SK-N-SH treated with all-trans-retinoic acid at 6 μM for 48 hours (cell line): ENCODE measurements at regions not wholly inside any gene's neighbourhood (a gene's known extent, or its start where the extent isn't known, plus 50 kb on each side); places are given as distances from the start of the nearest gene placed in this dataset.
"Not testable (repeated sequence)": the region's sequence is repeated elsewhere in the genome, so short reads cannot be mapped to it uniquely, and the experiment has no call there.

Experiments
- ATAC-seq: fragments of 200-7000 bp; cut with Tn5 transposase; 3 replicates; pipeline ENCODE4 v1.9.1; 2020; ENCODE audit warnings: mild to moderate bottlenecking, moderate library complexity
- ARNTL ChIP-seq: fragments of 450-650 bp; formaldehyde crosslinking; IDR thresholded peaks from 2 replicates; pipeline ENCODE4 v1.5.0; 2020; ENCODE audit warnings: low read depth, mild to moderate bottlenecking, moderate library complexity, borderline replicate concordance
- BACH2 ChIP-seq: fragments of 250-450 bp; sonication (Bioruptor Pico); IDR thresholded peaks from 2 replicates; pipeline ENCODE4 v1.9.0; 2021; ENCODE audit warnings: mild to moderate bottlenecking, borderline replicate concordance
- CSDC2 ChIP-seq: fragments of 250-450 bp; sonication (Bioruptor Pico); IDR thresholded peaks from 2 replicates; pipeline ENCODE4 v1.5.0; 2020; ENCODE audit warnings: mild to moderate bottlenecking, moderate library complexity
- ESRRG ChIP-seq: fragments of 250-450 bp; sonication (Bioruptor Pico); IDR thresholded peaks from 2 replicates; pipeline ENCODE4 v1.6.1; 2021; ENCODE audit warnings: mild to moderate bottlenecking
- GLIS3 ChIP-seq: fragments of 250-450 bp; sonication (Bioruptor Pico); IDR thresholded peaks from 2 replicates; pipeline ENCODE4 v1.5.0; 2020; ENCODE audit warnings: mild to moderate bottlenecking, moderate library complexity
- OSR1 ChIP-seq: fragments of 250-450 bp; sonication (Bioruptor Pico); IDR thresholded peaks from 2 replicates; pipeline ENCODE4 v1.8.0; 2022; ENCODE audit warnings: moderate library complexity, mild to moderate bottlenecking, inconsistent platforms
- PPARA ChIP-seq: fragments of 250-450 bp; sonication (Bioruptor Pico); IDR thresholded peaks from 2 replicates; pipeline ENCODE4 v1.5.0; 2020; ENCODE audit warnings: mild to moderate bottlenecking, borderline replicate concordance
- RARB ChIP-seq: fragments of 250-450 bp; sonication (Bioruptor Pico); IDR thresholded peaks from 2 replicates; pipeline ENCODE4 v1.8.0; 2021; ENCODE audit warnings: mild to moderate bottlenecking, moderate library complexity
- SNAI2 ChIP-seq: fragments of 250-450 bp; sonication (Bioruptor Pico); IDR thresholded peaks from 2 replicates; pipeline ENCODE4 v1.5.0; 2020; ENCODE audit warnings: mild to moderate bottlenecking, moderate library complexity
- TCF4 ChIP-seq: fragments of 250-450 bp; sonication (Bioruptor Pico); IDR thresholded peaks from 2 replicates; pipeline ENCODE4 v1.8.0; 2021; ENCODE audit warnings: mild to moderate bottlenecking, moderate library complexity, borderline replicate concordance
- TOX ChIP-seq: fragments of 250-450 bp; sonication (Bioruptor Pico); IDR thresholded peaks from 2 replicates; pipeline ENCODE4 v1.8.0; 2021; ENCODE audit warnings: mild to moderate bottlenecking, moderate library complexity, borderline replicate concordance
- ZC3H10 ChIP-seq: fragments of 250-450 bp; sonication (Bioruptor Pico); IDR thresholded peaks from 2 replicates; pipeline ENCODE4 v1.5.1; 2021; ENCODE audit warnings: mild to moderate bottlenecking, moderate library complexity
- ZFP3 ChIP-seq: fragments of 250-450 bp; sonication (Bioruptor Pico); IDR thresholded peaks from 2 replicates; pipeline ENCODE4 v1.5.0; 2020; ENCODE audit warnings: mild to moderate bottlenecking, moderate library complexity
- TF ChIP-seq, protein P1 (sequence below): fragments of 250-450 bp; sonication (Bioruptor Pico); IDR thresholded peaks from 2 replicates; pipeline ENCODE4 v1.5.1; 2021; ENCODE audit warnings: mild to moderate bottlenecking, moderate library complexity

DNA sequence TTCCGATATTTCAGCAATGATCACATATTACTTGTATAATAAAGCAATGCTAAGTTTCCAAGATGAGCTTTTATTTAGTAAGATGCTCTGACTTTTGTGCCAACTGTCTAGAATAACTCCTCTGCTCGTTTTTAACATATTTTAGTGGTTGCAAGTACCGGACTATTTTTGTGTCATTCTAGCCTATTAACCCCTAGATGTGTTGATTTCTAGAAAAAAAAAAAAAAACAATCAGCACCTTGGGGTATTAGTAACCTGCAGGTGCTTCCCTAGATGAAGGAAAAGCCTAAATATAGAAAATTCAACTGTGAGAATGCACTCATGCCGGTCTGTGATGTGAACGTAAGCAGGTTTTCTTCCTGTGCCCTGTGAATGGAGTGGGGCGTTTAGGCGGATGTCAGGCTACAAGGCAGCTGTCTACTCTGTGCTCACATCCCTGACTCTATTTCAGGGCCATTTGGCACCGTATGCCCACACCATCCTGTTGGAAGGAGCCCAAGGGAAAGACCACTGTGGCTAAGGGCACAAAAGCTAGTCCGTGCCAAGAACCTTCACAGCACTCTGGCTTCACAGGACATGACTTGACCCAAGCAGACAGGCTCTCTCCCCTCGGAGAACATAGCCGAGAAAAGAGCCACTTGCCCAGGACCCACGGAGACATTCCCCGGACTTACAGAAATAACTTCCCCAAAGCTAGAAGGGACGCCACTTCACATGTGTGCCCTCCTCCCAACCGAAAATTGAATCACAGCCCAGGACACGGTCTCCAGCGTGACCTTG lies 60.9 kb upstream of the AGAP1 start (continued):
- TF ChIP-seq ARNTL (CRISPR knock-in tag): no peak
- no peak for TF ChIP-seq RARB (CRISPR knock-in tag)
- TF ChIP-seq, protein P1, sequence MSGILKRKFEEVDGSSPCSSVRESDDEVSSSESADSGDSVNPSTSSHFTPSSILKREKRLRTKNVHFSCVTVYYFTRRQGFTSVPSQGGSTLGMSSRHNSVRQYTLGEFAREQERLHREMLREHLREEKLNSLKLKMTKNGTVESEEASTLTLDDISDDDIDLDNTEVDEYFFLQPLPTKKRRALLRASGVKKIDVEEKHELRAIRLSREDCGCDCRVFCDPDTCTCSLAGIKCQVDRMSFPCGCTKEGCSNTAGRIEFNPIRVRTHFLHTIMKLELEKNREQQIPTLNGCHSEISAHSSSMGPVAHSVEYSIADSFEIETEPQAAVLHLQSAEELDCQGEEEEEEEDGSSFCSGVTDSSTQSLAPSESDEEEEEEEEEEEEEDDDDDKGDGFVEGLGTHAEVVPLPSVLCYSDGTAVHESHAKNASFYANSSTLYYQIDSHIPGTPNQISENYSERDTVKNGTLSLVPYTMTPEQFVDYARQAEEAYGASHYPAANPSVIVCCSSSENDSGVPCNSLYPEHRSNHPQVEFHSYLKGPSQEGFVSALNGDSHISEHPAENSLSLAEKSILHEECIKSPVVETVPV: no peak
- no peak for TF ChIP-seq GLIS3 (CRISPR knock-in tag)
- TF ChIP-seq TOX (CRISPR knock-in tag): no peak
- TF ChIP-seq, all 23 proteins: peak for 0

DNA sequence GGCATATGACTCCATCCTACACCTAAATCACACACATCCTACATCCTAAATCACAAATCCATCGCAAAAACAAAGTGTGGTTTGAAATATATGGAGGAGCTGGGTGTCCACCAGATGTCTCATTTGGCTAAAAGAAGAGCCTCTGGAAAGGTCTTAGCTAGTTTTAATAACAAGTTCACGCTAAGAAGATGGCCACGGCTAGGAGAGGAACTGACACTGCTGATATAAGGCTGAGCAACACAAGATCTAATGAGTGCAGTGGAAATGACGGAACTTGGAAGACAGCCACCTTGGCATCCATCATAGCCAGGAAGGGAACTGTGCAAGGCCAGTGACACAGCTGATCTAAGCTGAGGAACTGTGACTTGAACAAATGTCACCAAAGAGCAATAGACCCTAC lies 60.0 kb upstream of the AGAP1 start:
- TF ChIP-seq PPARA (CRISPR knock-in tag) (no peak), SNAI2 (CRISPR knock-in tag) (no peak), ZC3H10 (CRISPR knock-in tag) (no peak), BACH2 (CRISPR knock-in tag) (no peak), TCF4 (CRISPR knock-in tag) (no peak), CSDC2 (CRISPR knock-in tag) (no peak), TOX (CRISPR knock-in tag) (no peak), ZFP3 (CRISPR knock-in tag) (no peak), ARNTL (CRISPR knock-in tag) (no peak), ESRRG (CRISPR knock-in tag) (no peak)
- no peak for ATAC-seq

DNA sequence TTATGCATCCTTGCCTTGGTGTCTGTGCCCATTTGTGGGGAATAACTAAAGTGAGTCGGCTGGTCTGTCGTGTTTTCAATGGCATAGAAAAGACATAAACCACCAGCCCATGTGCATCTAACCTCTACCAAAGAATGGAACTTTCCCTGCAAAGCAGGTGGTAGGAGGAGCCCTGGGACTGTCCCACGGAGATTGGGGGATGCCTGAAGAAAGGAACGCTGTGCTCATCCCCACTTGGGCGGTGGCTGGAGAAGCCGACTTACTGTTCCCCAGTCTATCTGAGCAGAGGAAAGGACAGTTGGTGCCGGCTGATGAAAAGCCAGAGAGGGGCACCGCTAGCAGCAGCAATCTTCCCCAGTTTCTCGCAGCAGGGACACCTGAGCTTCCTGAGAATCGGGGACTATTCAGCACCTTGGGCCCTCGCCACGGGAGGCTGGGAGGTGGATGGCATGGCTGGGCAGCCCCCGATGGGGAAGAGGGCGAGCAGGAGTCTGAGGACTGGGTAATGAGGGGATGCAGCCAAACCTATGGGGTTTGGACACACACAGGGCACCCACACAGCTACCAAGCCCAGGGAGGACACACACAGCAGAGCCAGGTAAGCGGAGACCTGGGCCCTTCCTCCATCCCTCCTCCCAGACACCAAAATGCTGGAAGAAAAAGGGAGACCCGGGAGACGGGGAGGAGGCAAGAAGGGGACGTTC lies 53.7 kb upstream of the AGAP1 start:
- TF ChIP-seq OSR1: no peak
- TF ChIP-seq, all 23 proteins: peak for 0
- ATAC-seq: no peak

DNA sequence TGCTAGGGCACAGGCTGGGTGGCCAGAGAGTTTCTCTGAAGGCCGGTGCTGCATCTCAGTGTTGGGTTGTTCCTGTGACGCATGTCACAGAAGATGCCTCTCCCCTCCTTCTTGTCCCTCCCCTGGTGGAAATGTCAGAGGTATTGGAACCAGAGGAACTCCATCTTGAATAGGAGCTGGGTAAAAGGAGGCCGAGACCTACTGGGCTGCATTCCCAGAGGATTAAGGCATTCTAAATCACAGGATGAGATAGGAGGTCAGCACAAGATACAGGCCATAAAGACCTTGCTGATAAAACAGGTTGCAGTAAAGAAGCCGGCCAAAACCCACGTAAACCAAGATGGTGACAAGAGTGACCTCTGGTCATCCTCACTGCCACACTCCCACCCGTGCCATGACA lies 50.3 kb upstream of the AGAP1 start:
- ATAC-seq: not testable (repeated sequence)
